ENCODE measurements at regions not wholly inside any gene's neighbourhood (a gene's known extent, or its start where the extent isn't known, plus 50 kb on each side); places are given as distances from the start of the nearest gene placed in this dataset.

- RAD21 ChIA-PET (ENCODE audit: unreplicated experiment), result no interaction called here
- Histone ChIP-seq H3K4me1 (ENCODE audit: control insufficient read depth, insufficient read depth, low read length) (no peaks in the 10 kb centered on the region), H3K9me3 (replicated peaks; ENCODE audit: control insufficient read depth, insufficient read depth, low read length) (no peaks in the 10 kb centered on the region), H3K79me2 (ENCODE audit: control insufficient read depth, insufficient read depth, low read length) (no peaks in the 10 kb centered on the region), H3K27me3 (replicated peaks in 1 of 2; ENCODE audit: control insufficient read depth in 2 of 2, insufficient read depth in 2 of 2, low read length in 1 of 2) (no peaks in the 10 kb centered on the region), H3K4me3 (no peak overlapping the region), H2AFZ (ENCODE audit: control insufficient read depth, low read depth, low read length) (no peak overlapping the region), H3K4me2 (ENCODE audit: control insufficient read depth, insufficient read depth) (no peak overlapping the region), H4K20me1 (ENCODE audit: control insufficient read depth, insufficient read depth) (no peaks in the 10 kb centered on the region), H3K9ac (ENCODE audit: control insufficient read depth, insufficient read depth, low read length) (no peak overlapping the region), H3K36me3 (ENCODE audit: control insufficient read depth in 2 of 2, insufficient read depth in 2 of 2, low read length in 1 of 2) (no peaks in the 10 kb centered on the region), H3K27ac (ENCODE audit: control insufficient read depth, insufficient read depth) (no peak overlapping the region)
- BruUV-seq (replicated peaks), result no TSS peak
- DNase-seq (ENCODE audit: low read depth, low spot score) (no peak), FAIRE-seq (no peak), ATAC-seq (no peak)
- CTCF ChIA-PET, result no interaction called here
- in situ Hi-C loops (cut with MboI) (no loop called here), intact Hi-C loops (cut with micrococcal nuclease; ENCODE audit: unreplicated experiment) (no loop called here)
- TF ChIP-seq MTA2 (IDR thresholded peaks at IDR 0.05; ENCODE audit: low read depth) (no peak), SREBF1 (IDR thresholded peaks at IDR 0.05; ENCODE audit: low read length) (no peak), SIN3A (IDR thresholded peaks at IDR 0.05; ENCODE audit: low read depth, low read length) (no peak), MAX (IDR thresholded peaks at IDR 0.05; ENCODE audit: low read depth, low read length) (no peak), ZNF274 (IDR thresholded peaks at IDR 0.05; ENCODE audit: insufficient read depth, insufficient read length) (no peak), STAT1 (conservative IDR thresholded peaks at IDR 0.05) (no peak), POLR2A (IDR thresholded peaks at IDR 0.05; ENCODE audit: low read depth, low read length) (no peak)
- SMC1A ChIA-PET (ENCODE audit: uncharacterized antibody, unreplicated experiment), result no interaction called here
- POLR2A ChIA-PET, result no interaction called here
Observed at GRCh38 chr11:30707110-30707509, 121.0 kb upstream of the MPPED2 start.

GRCh38 chr11:30705913-30706675, 119.9 kb upstream of the MPPED2 start:
- ChIA-PET SMC1A (ENCODE audit: uncharacterized antibody, unreplicated experiment) (no interaction called here), CTCF (no interaction called here)
- in situ Hi-C loops (cut with MboI), result no loop called here

More at GRCh38 chr11:30705913-30706675, 119.9 kb upstream of the MPPED2 start:
- whole genome bisulfite sequencing (ENCODE audit: insufficient coverage, insufficient replicate concordance, low lambda C conversion rate, missing lambda C conversion rate), result 13% methylated on average over 2 of the region's 2 CpGs
- H3K27ac ChIP-seq (ENCODE audit: control insufficient read depth, insufficient read depth), result no peak overlapping the region
- TF ChIP-seq KDM1A (IDR thresholded peaks at IDR 0.05; ENCODE audit: borderline replicate concordance) (no peak), IKZF1 (conservative IDR thresholded peaks at IDR 0.05) (no peak), CEBPB (IDR thresholded peaks at IDR 0.05; ENCODE audit: borderline replicate concordance in 1 of 2, low read depth in 2 of 2, low read length in 2 of 2) (no peak), SUPT20H (IDR thresholded peaks at IDR 0.05; ENCODE audit: borderline replicate concordance, control insufficient read depth, low read depth, low read length) (no peak), HDGF (IDR thresholded peaks at IDR 0.05) (no peak), SP1 (IDR thresholded peaks at IDR 0.05; ENCODE audit: low read depth, low read length) (no peak)
- TF ChIP-seq, protein P1, sequence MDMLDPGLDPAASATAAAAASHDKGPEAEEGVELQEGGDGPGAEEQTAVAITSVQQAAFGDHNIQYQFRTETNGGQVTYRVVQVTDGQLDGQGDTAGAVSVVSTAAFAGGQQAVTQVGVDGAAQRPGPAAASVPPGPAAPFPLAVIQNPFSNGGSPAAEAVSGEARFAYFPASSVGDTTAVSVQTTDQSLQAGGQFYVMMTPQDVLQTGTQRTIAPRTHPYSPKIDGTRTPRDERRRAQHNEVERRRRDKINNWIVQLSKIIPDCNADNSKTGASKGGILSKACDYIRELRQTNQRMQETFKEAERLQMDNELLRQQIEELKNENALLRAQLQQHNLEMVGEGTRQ (IDR thresholded peaks at IDR 0.05; ENCODE audit: borderline replicate concordance, low read depth, low read length), result no peak
- TF ChIP-seq, protein P2, sequence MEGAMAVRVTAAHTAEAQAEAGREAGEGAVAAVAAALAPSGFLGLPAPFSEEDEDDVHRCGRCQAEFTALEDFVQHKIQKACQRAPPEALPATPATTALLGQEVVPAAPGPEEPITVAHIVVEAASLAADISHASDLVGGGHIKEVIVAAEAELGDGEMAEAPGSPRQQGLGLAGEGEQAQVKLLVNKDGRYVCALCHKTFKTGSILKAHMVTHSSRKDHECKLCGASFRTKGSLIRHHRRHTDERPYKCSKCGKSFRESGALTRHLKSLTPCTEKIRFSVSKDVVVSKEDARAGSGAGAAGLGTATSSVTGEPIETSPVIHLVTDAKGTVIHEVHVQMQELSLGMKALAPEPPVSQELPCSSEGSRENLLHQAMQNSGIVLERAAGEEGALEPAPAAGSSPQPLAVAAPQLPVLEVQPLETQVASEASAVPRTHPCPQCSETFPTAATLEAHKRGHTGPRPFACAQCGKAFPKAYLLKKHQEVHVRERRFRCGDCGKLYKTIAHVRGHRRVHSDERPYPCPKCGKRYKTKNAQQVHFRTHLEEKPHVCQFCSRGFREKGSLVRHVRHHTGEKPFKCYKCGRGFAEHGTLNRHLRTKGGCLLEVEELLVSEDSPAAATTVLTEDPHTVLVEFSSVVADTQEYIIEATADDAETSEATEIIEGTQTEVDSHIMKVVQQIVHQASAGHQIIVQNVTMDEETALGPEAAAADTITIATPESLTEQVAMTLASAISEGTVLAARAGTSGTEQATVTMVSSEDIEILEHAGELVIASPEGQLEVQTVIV (IDR thresholded peaks at IDR 0.05; ENCODE audit: borderline replicate concordance, partially characterized antibody), result no peak
- no peaks in the 10 kb centered on the region for H3K27me3 ChIP-seq (replicated peaks in 1 of 2; ENCODE audit: control insufficient read depth in 2 of 2, insufficient read depth in 2 of 2, low read length in 1 of 2)
- no peak for FAIRE-seq
- H3K4me2 ChIP-seq (ENCODE audit: control insufficient read depth, insufficient read depth), result no peak overlapping the region
- no peak overlapping the region for H2AFZ ChIP-seq (ENCODE audit: control insufficient read depth, low read depth, low read length)
- no peaks in the 10 kb centered on the region for H3K79me2 ChIP-seq (ENCODE audit: control insufficient read depth, insufficient read depth, low read length)
- no peaks in the 10 kb centered on the region for H3K9me3 ChIP-seq (replicated peaks; ENCODE audit: control insufficient read depth, insufficient read depth, low read length)
- BruUV-seq (replicated peaks), result no TSS peak
- H3K4me3 ChIP-seq, result no peak overlapping the region
- RAD21 ChIA-PET (ENCODE audit: unreplicated experiment), result no interaction called here
- H3K4me1 ChIP-seq (ENCODE audit: control insufficient read depth, insufficient read depth, low read length), result no peaks in the 10 kb centered on the region
- intact Hi-C loops (cut with micrococcal nuclease; ENCODE audit: unreplicated experiment), result no loop called here
- POLR2A ChIA-PET, result no interaction called here
- H3K9ac ChIP-seq (ENCODE audit: control insufficient read depth, insufficient read depth, low read length), result no peak overlapping the region
- no peak for ATAC-seq
- H4K20me1 ChIP-seq (ENCODE audit: control insufficient read depth, insufficient read depth), result no peaks in the 10 kb centered on the region
- H3K36me3 ChIP-seq (ENCODE audit: control insufficient read depth in 2 of 2, insufficient read depth in 2 of 2, low read length in 1 of 2), result no peaks in the 10 kb centered on the region
- DNase-seq (ENCODE audit: low read depth, low spot score), result no peak

All from GM12878 (cell line).